Inflammatory macrophage treated with lipopolysaccharide for 4 hours (primary cell): ENCODE measurements at regions not wholly inside any gene's neighbourhood (a gene's known extent, or its start where the extent isn't known, plus 50 kb on each side); places are given as distances from the start of the nearest gene placed in this dataset.

Source experiments
- DNase-seq: peaks from one replicate; pipeline ENCODE4 v3.0.0-alpha.2; 2020

GRCh38 chr7:156118248-156118645 lies 306.0 kb upstream of the SHH start:
- DNase-seq: no peak

GRCh38 chr7:156117542-156118247 lies 305.4 kb upstream of the SHH start:
- DNase-seq: no peak

GRCh38 chr7:156116514-156117215 lies 304.4 kb upstream of the SHH start:
- no peak for DNase-seq

GRCh38 chr7:156115582-156115981 lies 303.3 kb upstream of the SHH start:
- no peak for DNase-seq

- DNase-seq: no peak
Measured at GRCh38 chr7:156113731-156114130, 301.5 kb upstream of the SHH start.

GRCh38 chr7:156109988-156110387 lies 297.7 kb upstream of the SHH start:
- no peak for DNase-seq

GRCh38 chr7:156109076-156109475 lies 296.8 kb upstream of the SHH start:
- DNase-seq: no peak

GRCh38 chr7:156107957-156108356 lies 295.7 kb upstream of the SHH start:
- DNase-seq: no peak

- no peak for DNase-seq
Measured at GRCh38 chr7:156106107-156106426, 293.8 kb upstream of the SHH start.

GRCh38 chr7:156105337-156106106 lies 293.3 kb upstream of the SHH start:
- DNase-seq: no peak

- DNase-seq: no peak
Measured at GRCh38 chr7:156104501-156105336, 292.5 kb upstream of the SHH start.

- DNase-seq: no peak
Measured at GRCh38 chr7:156102267-156102666, 290.0 kb upstream of the SHH start.

GRCh38 chr7:156101355-156101754 lies 289.1 kb upstream of the SHH start:
- no peak for DNase-seq

GRCh38 chr7:156100086-156100485 lies 287.8 kb upstream of the SHH start:
- no peak for DNase-seq

- no peak for DNase-seq
Measured at GRCh38 chr7:156099085-156099484, 286.8 kb upstream of the SHH start.

GRCh38 chr7:156096771-156097538 lies 284.7 kb upstream of the SHH start:
- DNase-seq: no peak

GRCh38 chr7:156095908-156096539 lies 283.8 kb upstream of the SHH start:
- DNase-seq: no peak

GRCh38 chr7:156094350-156095146 lies 282.3 kb upstream of the SHH start:
- DNase-seq: no peak

GRCh38 chr7:156092307-156092706 lies 280.0 kb upstream of the SHH start:
- DNase-seq: no peak

- no peak for DNase-seq
Measured at GRCh38 chr7:156091519-156092080, 279.3 kb upstream of the SHH start.

GRCh38 chr7:156090988-156091387 lies 278.7 kb upstream of the SHH start:
- no peak for DNase-seq
